HG02970 (cell line): ENCODE measurements at regions not wholly inside any gene's neighbourhood (a gene's known extent, or its start where the extent isn't known, plus 50 kb on each side); places are given as distances from the start of the nearest gene placed in this dataset.
"Not testable (repeated sequence)": the region's sequence is repeated elsewhere in the genome, so short reads cannot be mapped to it uniquely, and the experiment has no call there.

Experiments used
- ATAC-seq: cut with Tn5 transposase; IDR thresholded peaks from one replicate; pipeline ENCODE4 v1.9.1; 2021; ENCODE audit warnings: mild to moderate bottlenecking, moderate library complexity, moderate number of reproducible peaks; ENCODE audit not compliant: unreplicated experiment, low FRiP score

- no peak for ATAC-seq
These were observed 248.1 kb downstream of the CD109 start for GRCh38 chr6:73943930-73944652.

GRCh38 chr6:73943411-73943810, 247.4 kb downstream of the CD109 start:
- no peak for ATAC-seq

- no peak for ATAC-seq
These were observed 246.7 kb downstream of the CD109 start for GRCh38 chr6:73942592-73943186.

GRCh38 chr6:73941892-73942291, 245.9 kb downstream of the CD109 start:
- ATAC-seq, result no peak

GRCh38 chr6:73937805-73938204, 241.8 kb downstream of the CD109 start:
- no peak for ATAC-seq

- no peak for ATAC-seq
These were observed 236.9 kb downstream of the CD109 start for GRCh38 chr6:73932866-73933265.

- ATAC-seq, result no peak
These were observed 233.4 kb downstream of the CD109 start for GRCh38 chr6:73929405-73929804.

GRCh38 chr6:73927421-73927820, 231.4 kb downstream of the CD109 start:
- ATAC-seq, result no peak

GRCh38 chr6:73925703-73926102, 229.7 kb downstream of the CD109 start:
- ATAC-seq, result not testable (repeated sequence)

GRCh38 chr6:73923905-73924485, 228.0 kb downstream of the CD109 start:
- ATAC-seq, result no peak

- ATAC-seq, result no peak
These were observed 207.2 kb downstream of the CD109 start for GRCh38 chr6:73903155-73903554.

GRCh38 chr6:73901986-73902385, 206.0 kb downstream of the CD109 start:
- no peak for ATAC-seq

- ATAC-seq, result no peak
These were observed 205.3 kb downstream of the CD109 start for GRCh38 chr6:73901311-73901710.

- no peak for ATAC-seq
These were observed 202.6 kb downstream of the CD109 start for GRCh38 chr6:73898599-73898998.

GRCh38 chr6:73893696-73894095, 197.7 kb downstream of the CD109 start:
- no peak for ATAC-seq

GRCh38 chr6:73888050-73888449, 192.0 kb downstream of the CD109 start:
- ATAC-seq, result no peak

GRCh38 chr6:73885393-73885792, 189.4 kb downstream of the CD109 start:
- no peak for ATAC-seq

- no peak for ATAC-seq
These were observed 188.5 kb downstream of the CD109 start for GRCh38 chr6:73884540-73884939.

- ATAC-seq, result no peak
These were observed 183.7 kb downstream of the CD109 start for GRCh38 chr6:73879501-73880293.

- ATAC-seq, result no peak
These were observed 182.4 kb downstream of the CD109 start for GRCh38 chr6:73878403-73878802.
